Astrocyte (in vitro differentiated cells and primary cell): ENCODE measurements at regions not wholly inside any gene's neighbourhood (a gene's known extent, or its start where the extent isn't known, plus 50 kb on each side); places are given as distances from the start of the nearest gene placed in this dataset.

Experiments used
- DNase-seq: peaks from one replicate; pipeline ENCODE4 v3.0.0-alpha.2; 2010; ENCODE audit warnings: low read depth
- FAIRE-seq: peaks from 2 replicates; lab custom pipeline; 2011; peaks lifted over from hg19 to GRCh38; lab: Jason Lieb, UNC
- H2AFZ ChIP-seq: 2 replicates; pipeline ENCODE4 v1.6.0; 2012; ENCODE audit warnings: low read depth, low read length, inconsistent platforms
- H3K27ac ChIP-seq: 2 replicates; pipeline ENCODE4 v1.5.1; 2011; ENCODE audit warnings: low read depth, low read length, inconsistent platforms
- H3K27me3 ChIP-seq: 2 replicates; pipeline ENCODE4 v1.6.0; 2011; ENCODE audit warnings: low read length, inconsistent platforms; ENCODE audit not compliant: insufficient read depth
- H3K36me3 ChIP-seq: 2 replicates; pipeline ENCODE4 v1.5.1; 2011; ENCODE audit warnings: low read length, inconsistent platforms; ENCODE audit not compliant: insufficient read depth
- H3K4me1 ChIP-seq: 2 replicates; pipeline ENCODE4 v1.5.1; 2011; ENCODE audit warnings: low read length, inconsistent platforms; ENCODE audit not compliant: insufficient read depth
- H3K4me2 ChIP-seq: 2 replicates; pipeline ENCODE4 v1.6.0; 2012; ENCODE audit warnings: low read length, inconsistent platforms
- H3K4me3 ChIP-seq: 2 replicates; pipeline ENCODE4 v1.5.1; 2011; ENCODE audit warnings: low read depth, mild to moderate bottlenecking, low read length, inconsistent platforms; ENCODE audit not compliant: insufficient read depth
- H3K79me2 ChIP-seq: 2 replicates; pipeline ENCODE4 v1.6.0; 2012; ENCODE audit warnings: mild to moderate bottlenecking, low read length, inconsistent platforms; ENCODE audit not compliant: insufficient read depth
- H3K9ac ChIP-seq: 2 replicates; pipeline ENCODE4 v1.6.0; 2012; ENCODE audit warnings: mild to moderate bottlenecking, low read length, inconsistent platforms
- H3K9me3 ChIP-seq: 2 replicates; pipeline ENCODE4 v1.5.1; 2012; ENCODE audit warnings: low read depth, mild to moderate bottlenecking, low read length, inconsistent platforms; ENCODE audit not compliant: insufficient read depth
- H4K20me1 ChIP-seq: 2 replicates; pipeline ENCODE4 v1.6.0; 2012; ENCODE audit warnings: low read length, inconsistent platforms; ENCODE audit not compliant: insufficient read depth
- H3K27ac Mint-ChIP-seq: one replicate; pipeline ENCODE4 v1.8.0; 2021; ENCODE audit warnings: mild to moderate bottlenecking, mixed read lengths; ENCODE audit not compliant: unreplicated experiment
- H3K27me3 Mint-ChIP-seq: one replicate; pipeline ENCODE4 v1.8.0; 2021; ENCODE audit warnings: low read depth, mixed read lengths; ENCODE audit not compliant: unreplicated experiment
- H3K36me3 Mint-ChIP-seq: one replicate; pipeline ENCODE4 v1.8.0; 2021; ENCODE audit warnings: low read depth, mixed read lengths; ENCODE audit not compliant: unreplicated experiment
- H3K4me1 Mint-ChIP-seq: one replicate; pipeline ENCODE4 v1.8.0; 2021; ENCODE audit warnings: low read depth, mixed read lengths; ENCODE audit not compliant: unreplicated experiment
- H3K4me3 Mint-ChIP-seq: one replicate; pipeline ENCODE4 v1.8.0; 2021; ENCODE audit warnings: mild to moderate bottlenecking, moderate library complexity, mixed read lengths; ENCODE audit not compliant: unreplicated experiment
- H3K9me3 Mint-ChIP-seq: one replicate; pipeline ENCODE4 v1.8.0; 2021; ENCODE audit warnings: mild to moderate bottlenecking, mixed read lengths; ENCODE audit not compliant: unreplicated experiment
- EZH2 ChIP-seq: IDR thresholded peaks from 2 replicates; pipeline ENCODE4 v1.6.1; 2012; ENCODE audit warnings: mild to moderate bottlenecking, low read length, inconsistent platforms; ENCODE audit not compliant: insufficient read depth
- TF ChIP-seq, protein P1 (sequence below): IDR thresholded peaks from 2 replicates; pipeline ENCODE4 v1.5.1; 2011; ENCODE audit warnings: low read depth, mild to moderate bottlenecking, inconsistent platforms, low read length, moderate library complexity; ENCODE audit not compliant: insufficient read depth

DNA sequence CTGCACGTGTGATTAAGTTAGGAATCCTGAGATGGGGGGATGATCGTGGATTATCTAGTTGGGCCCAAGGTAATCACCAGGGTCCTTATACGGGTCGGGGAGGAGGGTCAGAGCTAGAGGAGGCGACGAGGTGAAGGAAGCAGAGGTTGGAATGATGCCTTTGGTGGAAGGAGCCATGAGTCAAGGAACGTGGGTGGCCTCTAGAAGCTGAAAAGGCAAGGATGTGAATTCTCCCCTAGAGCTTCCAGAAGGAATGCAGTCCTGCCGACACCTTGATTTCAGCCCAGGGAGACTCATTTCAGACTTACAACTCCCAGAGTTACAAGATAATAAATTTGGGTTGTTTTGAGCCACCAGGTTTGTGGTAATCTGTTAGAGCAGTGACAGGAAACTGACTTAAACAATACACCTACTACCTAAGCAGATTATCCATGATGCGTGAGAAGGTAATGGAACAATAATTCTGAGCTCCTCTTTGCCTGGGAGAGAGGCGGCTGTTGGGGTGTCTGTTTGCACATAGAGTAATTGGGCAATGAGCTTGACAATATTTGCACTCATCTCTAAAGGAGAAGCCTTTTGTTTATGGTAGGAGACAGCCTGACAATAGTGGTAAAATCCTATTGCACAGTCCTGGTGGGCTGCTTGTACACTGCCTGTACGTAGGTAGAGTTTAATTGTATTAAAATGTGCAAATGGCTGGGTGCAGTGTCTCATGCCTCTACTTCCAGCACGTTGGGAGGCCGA, 129.3 kb upstream of the IER5L start:
- no peak overlapping the region for H3K4me2 ChIP-seq
- DNase-seq (no peak), FAIRE-seq (no peak)
- no peaks in the 10 kb centered on the region for H3K36me3 ChIP-seq
- H3K9me3 ChIP-seq: no peaks in the 10 kb centered on the region
- H3K9ac ChIP-seq: no peak overlapping the region
- no peaks in the 10 kb centered on the region for H4K20me1 ChIP-seq
- H3K4me1 Mint-ChIP-seq: peaks cover 2% of the 10 kb centered on the region
- peaks cover 5% of the 10 kb centered on the region for H3K36me3 Mint-ChIP-seq
- H3K4me3 Mint-ChIP-seq: no peak overlapping the region
- peaks cover 20% of the 10 kb centered on the region for H3K9me3 Mint-ChIP-seq
- no peak for TF ChIP-seq EZH2
- TF ChIP-seq, protein P1, sequence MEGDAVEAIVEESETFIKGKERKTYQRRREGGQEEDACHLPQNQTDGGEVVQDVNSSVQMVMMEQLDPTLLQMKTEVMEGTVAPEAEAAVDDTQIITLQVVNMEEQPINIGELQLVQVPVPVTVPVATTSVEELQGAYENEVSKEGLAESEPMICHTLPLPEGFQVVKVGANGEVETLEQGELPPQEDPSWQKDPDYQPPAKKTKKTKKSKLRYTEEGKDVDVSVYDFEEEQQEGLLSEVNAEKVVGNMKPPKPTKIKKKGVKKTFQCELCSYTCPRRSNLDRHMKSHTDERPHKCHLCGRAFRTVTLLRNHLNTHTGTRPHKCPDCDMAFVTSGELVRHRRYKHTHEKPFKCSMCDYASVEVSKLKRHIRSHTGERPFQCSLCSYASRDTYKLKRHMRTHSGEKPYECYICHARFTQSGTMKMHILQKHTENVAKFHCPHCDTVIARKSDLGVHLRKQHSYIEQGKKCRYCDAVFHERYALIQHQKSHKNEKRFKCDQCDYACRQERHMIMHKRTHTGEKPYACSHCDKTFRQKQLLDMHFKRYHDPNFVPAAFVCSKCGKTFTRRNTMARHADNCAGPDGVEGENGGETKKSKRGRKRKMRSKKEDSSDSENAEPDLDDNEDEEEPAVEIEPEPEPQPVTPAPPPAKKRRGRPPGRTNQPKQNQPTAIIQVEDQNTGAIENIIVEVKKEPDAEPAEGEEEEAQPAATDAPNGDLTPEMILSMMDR: no peak
- H3K27ac Mint-ChIP-seq: peak overlapping the region; percentile 58
- no peak overlapping the region for H3K27ac ChIP-seq
- no peaks in the 10 kb centered on the region for H3K4me1 ChIP-seq
- H3K79me2 ChIP-seq: no peaks in the 10 kb centered on the region
- H3K27me3 Mint-ChIP-seq: peaks cover 8% of the 10 kb centered on the region
- no peak overlapping the region for H3K4me3 ChIP-seq
- peak overlapping the region; percentile 27 for H2AFZ ChIP-seq
- no peaks in the 10 kb centered on the region for H3K27me3 ChIP-seq

DNA sequence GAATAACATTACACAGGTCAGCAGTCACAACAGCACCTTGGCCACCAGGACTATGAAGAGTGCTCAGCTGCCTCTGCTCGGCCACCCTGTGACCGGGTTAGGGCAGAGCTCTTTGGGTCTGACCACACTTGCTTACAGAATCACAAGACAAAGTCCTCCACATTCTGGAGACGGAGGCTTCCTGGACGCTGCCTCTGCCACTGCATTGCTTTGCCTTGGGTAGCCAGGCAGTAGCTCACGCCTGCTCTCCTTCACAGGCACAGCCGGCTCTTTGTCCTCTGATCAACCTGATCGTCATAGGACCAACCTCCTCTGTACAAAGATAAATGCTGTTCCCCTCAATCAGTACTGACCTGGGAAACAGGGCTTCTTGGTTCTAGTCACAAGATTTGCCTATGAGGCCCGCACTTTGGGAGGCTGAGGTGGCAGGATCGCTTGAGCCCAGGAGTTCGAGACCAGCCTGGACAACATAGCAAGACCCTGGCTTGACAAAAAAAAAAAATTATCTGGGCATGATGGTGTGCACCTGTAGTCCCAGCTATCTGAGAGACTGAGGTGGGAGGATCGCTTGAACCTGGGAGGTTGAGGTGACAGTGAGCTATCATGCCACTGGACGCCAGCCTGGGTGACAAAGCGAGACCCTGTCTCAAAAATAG, 128.4 kb upstream of the IER5L start:
- H3K4me2 ChIP-seq: no peak overlapping the region

More for the DNA sequence above, 128.4 kb upstream of the IER5L start:
- H3K27ac ChIP-seq: no peak overlapping the region
- FAIRE-seq (no peak), DNase-seq (no peak)
- H3K9ac ChIP-seq: no peak overlapping the region
- H3K27me3 ChIP-seq: no peaks in the 10 kb centered on the region
- H3K9me3 Mint-ChIP-seq: peaks cover 28% of the 10 kb centered on the region
- H3K4me3 ChIP-seq: no peak overlapping the region
- H3K4me3 Mint-ChIP-seq: no peak overlapping the region
- no peaks in the 10 kb centered on the region for H3K4me1 ChIP-seq
- no peaks in the 10 kb centered on the region for H4K20me1 ChIP-seq
- H3K9me3 ChIP-seq: no peaks in the 10 kb centered on the region
- peaks cover 4% of the 10 kb centered on the region for H3K27me3 Mint-ChIP-seq
- no peaks in the 10 kb centered on the region for H3K36me3 ChIP-seq
- TF ChIP-seq, protein P1: no peak
- TF ChIP-seq EZH2: no peak
- no peak overlapping the region for H2AFZ ChIP-seq
- H3K36me3 Mint-ChIP-seq: peaks cover 4% of the 10 kb centered on the region
- H3K4me1 Mint-ChIP-seq: peaks cover 2% of the 10 kb centered on the region
- no peaks in the 10 kb centered on the region for H3K79me2 ChIP-seq
- H3K27ac Mint-ChIP-seq: peak overlapping the region; percentile 34
